NB4 (cell line): ENCODE measurements at regions not wholly inside any gene's neighbourhood (a gene's known extent, or its start where the extent isn't known, plus 50 kb on each side); places are given as distances from the start of the nearest gene placed in this dataset.

Source experiments
- CTCF ChIP-seq: IDR thresholded peaks from one replicate; pipeline ENCODE4 v1.5.1; 2012; ENCODE audit warnings: low read depth, low read length
- MYC ChIP-seq: IDR thresholded peaks from 2 replicates; pipeline ENCODE4 v1.6.1; 2011; ENCODE audit warnings: low read depth, low read length
- TF ChIP-seq, protein P1 (sequence below): IDR thresholded peaks from 2 replicates; pipeline ENCODE4 v1.6.1; 2011; ENCODE audit warnings: low read depth, low read length

DNA sequence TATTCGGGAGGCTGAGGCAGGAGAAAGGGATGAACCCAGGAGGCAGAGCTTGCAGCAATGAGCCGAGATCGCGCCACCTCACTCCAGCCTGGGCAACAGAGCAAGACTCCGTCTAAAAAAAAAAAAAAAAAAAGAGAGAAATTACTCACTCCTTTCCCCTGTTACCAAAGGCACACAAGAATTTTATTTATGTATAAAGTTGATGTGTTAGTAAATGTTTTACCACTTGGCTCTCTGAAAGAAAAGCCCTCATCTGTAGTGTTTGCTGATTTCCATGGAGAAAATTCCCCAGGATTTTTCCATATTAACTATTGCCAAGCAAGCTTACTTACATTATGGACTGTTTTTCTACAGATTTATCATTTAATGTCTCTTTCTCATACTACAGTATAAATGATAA lies 142.1 kb upstream of the PABPC4L start:
- TF ChIP-seq, protein P1, sequence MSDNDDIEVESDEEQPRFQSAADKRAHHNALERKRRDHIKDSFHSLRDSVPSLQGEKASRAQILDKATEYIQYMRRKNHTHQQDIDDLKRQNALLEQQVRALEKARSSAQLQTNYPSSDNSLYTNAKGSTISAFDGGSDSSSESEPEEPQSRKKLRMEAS = no peak
- TF ChIP-seq MYC = no peak
- TF ChIP-seq CTCF = no peak
